ENCODE measurements at regions not wholly inside any gene's neighbourhood (a gene's known extent, or its start where the extent isn't known, plus 50 kb on each side); places are given as distances from the start of the nearest gene placed in this dataset.

DNA sequence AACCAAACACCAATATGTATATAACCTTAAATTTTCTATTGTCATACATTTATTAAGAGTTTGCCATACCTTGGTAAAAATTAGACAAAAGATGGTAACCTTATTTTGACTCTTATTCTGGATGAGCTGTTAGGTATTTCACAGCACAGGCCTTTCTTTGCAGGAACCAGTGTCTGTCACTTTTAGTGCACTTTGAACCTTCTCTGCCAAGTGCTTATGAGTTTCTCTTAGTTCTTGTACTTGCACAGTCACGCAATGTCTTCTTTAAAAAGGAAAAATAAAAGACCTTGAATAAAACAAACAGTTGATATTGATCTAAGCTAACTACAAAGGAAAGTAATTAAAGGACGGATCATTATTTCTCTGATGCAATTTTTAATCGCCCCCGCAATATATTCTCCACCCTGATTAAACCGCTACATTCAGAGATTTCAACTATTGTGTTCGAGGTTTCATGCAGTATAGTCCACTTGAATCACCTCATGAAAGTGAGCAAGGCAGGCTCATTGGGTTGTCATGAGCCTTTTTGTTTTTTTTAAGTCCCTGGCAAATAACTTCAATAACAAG lies 534.5 kb downstream of the KLF5 start:
- H3K4me1 ChIP-seq (ENCODE audit: control insufficient read depth, insufficient read depth, low read length): no peaks in the 10 kb centered on the region
- DNase-seq (no peak), ATAC-seq (no peak)
- H3K27ac ChIP-seq (ENCODE audit: low read length): no peak overlapping the region
- H3K27me3 ChIP-seq (ENCODE audit: control insufficient read depth, insufficient read depth): no peaks in the 10 kb centered on the region
- no peaks in the 10 kb centered on the region for H3K9me3 ChIP-seq (ENCODE audit: control insufficient read depth, low read length)
- 90% methylated on average over 6 of the region's 6 CpGs for WGBS
- intact Hi-C loops (cut with DNase I): no loop called here
- H3K4me3 ChIP-seq (ENCODE audit: low read length): no peak overlapping the region

DNA sequence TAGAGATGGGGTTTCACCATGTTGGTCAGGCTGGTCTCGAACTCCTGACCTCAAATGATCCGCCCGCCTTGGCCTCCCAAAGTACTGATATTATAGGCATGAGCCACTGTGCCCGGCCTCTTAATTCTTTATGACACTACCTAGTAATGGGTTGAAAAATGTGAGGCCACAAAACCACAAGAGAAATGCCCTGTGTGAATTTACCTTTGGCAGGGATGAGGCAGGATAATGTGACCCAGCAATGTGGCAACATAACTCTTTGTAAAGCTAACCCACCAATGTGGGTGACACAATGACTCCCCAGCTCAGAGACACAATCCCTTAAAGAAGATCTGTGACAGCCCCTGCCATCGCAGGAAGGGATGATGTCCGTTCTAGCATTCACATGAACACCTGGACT lies 533.1 kb downstream of the KLF5 start:
- Histone ChIP-seq H3K27me3 (ENCODE audit: control insufficient read depth, insufficient read depth) (no peaks in the 10 kb centered on the region), H3K4me1 (ENCODE audit: control insufficient read depth, insufficient read depth, low read length) (no peaks in the 10 kb centered on the region), H3K4me3 (ENCODE audit: low read length) (no peak overlapping the region), H3K27ac (ENCODE audit: low read length) (no peak overlapping the region), H3K9me3 (ENCODE audit: control insufficient read depth, low read length) (no peaks in the 10 kb centered on the region)
- ATAC-seq: no peak
- DNase-seq: no peak
- intact Hi-C loops (cut with DNase I): no loop called here
- WGBS: 95% methylated on average over 6 of the region's 6 CpGs

DNA sequence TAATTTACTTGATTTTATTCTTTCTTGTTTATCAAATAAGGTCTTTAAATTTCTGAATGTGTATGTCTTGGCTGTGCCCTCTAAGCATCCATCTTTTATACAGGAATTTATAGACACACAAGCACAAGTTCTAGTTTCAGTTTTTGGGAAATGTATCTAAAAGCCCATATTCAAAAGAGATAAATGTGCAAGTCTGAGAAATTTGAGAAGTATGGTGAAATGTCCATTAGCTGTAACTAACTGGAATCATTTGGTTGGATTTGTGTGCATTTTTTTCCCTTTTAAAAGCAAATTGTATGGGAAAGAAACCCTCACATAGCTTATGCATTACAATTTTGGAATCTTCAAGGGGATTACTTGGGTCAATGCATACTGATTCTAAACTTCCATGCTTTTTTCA lies 532.0 kb downstream of the KLF5 start:
- intact Hi-C loops (cut with DNase I): no loop called here
- Histone ChIP-seq H3K4me1 (ENCODE audit: control insufficient read depth, insufficient read depth, low read length) (no peaks in the 10 kb centered on the region), H3K9me3 (ENCODE audit: control insufficient read depth, low read length) (no peaks in the 10 kb centered on the region), H3K27ac (ENCODE audit: low read length) (no peak overlapping the region), H3K27me3 (ENCODE audit: control insufficient read depth, insufficient read depth) (no peaks in the 10 kb centered on the region), H3K4me3 (ENCODE audit: low read length) (no peak overlapping the region)
- ATAC-seq (no peak), DNase-seq (no peak)

DNA sequence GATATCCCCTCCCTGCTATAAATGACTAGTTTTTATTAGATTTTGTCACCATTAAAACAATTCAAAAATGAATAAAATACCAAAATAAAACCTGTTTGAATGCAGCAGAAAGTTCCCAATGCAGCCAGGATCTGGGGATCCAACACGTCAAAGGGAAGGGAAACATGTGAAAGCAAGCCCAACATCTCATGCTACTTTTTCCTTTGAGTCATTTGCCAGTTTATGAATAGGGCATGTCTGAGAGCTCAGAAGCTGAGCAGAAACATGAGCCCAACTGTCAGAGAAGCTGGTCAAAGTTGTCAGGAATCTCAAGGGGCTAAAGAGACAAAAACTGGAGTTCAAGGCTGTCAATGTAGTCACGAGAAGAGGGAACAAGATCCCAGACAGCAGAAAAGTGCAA lies 526.4 kb downstream of the KLF5 start:
- ATAC-seq: no peak
- DNase-seq: no peak
- H3K4me3 ChIP-seq (ENCODE audit: low read length): no peak overlapping the region
- WGBS: 83% methylated on average over 2 of the region's 2 CpGs
- intact Hi-C loops (cut with DNase I): no loop called here
- no peak overlapping the region for H3K27ac ChIP-seq (ENCODE audit: low read length)
- no peaks in the 10 kb centered on the region for H3K4me1 ChIP-seq (ENCODE audit: control insufficient read depth, insufficient read depth, low read length)
- peaks cover 2% of the 10 kb centered on the region for H3K9me3 ChIP-seq (ENCODE audit: control insufficient read depth, low read length)
- no peaks in the 10 kb centered on the region for H3K27me3 ChIP-seq (ENCODE audit: control insufficient read depth, insufficient read depth)

DNA sequence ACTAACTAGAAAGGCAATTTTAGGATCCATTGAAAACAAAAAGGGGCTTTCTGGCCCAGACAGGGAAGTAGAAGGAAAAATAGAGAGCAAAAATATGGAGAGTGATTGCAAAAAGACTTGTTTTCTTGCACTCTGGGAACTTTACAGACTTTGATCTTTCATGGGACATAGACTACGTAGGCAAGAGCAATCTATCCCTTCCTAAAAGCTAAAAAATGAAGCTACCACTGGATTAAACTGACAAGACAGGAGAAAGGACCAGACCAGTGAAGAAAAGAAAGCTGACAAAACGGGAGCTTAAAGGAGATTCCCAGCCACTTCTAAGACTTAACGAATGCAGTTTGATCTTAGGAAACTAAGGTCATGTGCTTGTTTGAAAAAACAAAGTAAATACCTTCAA lies 524.5 kb downstream of the KLF5 start:
- no peak for DNase-seq

DNA sequence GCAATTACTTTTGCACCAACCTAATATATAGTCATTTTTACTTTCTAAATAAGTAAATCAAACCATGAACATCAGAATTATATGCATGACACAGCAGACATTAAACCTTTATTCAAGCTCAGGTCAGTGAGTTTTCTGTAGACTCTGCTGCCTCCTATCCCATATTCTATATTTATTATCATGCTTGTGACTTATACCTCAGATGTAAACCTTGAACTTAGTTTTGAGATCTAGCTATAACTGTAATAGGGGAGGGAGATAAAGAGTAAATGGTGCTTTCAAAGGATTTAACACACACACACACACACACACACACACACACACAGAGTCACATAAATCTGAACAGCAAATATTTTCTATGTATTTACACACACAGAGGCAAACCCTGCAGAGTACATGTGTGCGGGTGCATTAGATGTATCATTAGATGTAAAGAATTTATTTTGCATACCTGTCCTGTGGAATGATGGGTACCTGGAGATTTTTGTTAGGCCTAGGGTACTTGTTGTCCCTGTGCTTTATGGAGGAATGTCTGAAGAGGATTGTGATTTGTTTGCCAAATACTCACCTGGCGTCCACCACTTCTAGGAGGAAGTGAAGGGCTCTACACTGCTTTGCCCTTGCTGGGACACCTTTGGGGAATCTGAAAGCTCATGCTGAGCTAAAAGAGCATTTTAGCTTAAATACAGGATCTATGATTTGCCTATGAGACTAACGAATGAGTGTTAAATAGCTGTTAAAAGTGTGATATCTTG lies 521.9 kb downstream of the KLF5 start:
- Histone ChIP-seq H3K4me1 (ENCODE audit: control insufficient read depth, insufficient read depth, low read length) (no peaks in the 10 kb centered on the region), H3K4me3 (ENCODE audit: low read length) (no peak overlapping the region), H3K27ac (ENCODE audit: low read length) (no peak overlapping the region), H3K9me3 (ENCODE audit: control insufficient read depth, low read length) (peaks cover 2% of the 10 kb centered on the region), H3K27me3 (ENCODE audit: control insufficient read depth, insufficient read depth) (no peaks in the 10 kb centered on the region)
- intact Hi-C loops (cut with DNase I): no loop called here
- 81% methylated on average over 3 of the region's 3 CpGs for WGBS
- DNase-seq (no peak), ATAC-seq (no peak)

More for the DNA sequence above, 524.5 kb downstream of the KLF5 start:
- 73% methylated on average over 3 of the region's 3 CpGs for WGBS
- Histone ChIP-seq H3K4me1 (ENCODE audit: control insufficient read depth, insufficient read depth, low read length) (no peaks in the 10 kb centered on the region), H3K9me3 (ENCODE audit: control insufficient read depth, low read length) (peaks cover 2% of the 10 kb centered on the region), H3K27ac (ENCODE audit: low read length) (no peak overlapping the region), H3K27me3 (ENCODE audit: control insufficient read depth, insufficient read depth) (no peaks in the 10 kb centered on the region), H3K4me3 (ENCODE audit: low read length) (no peak overlapping the region)
- intact Hi-C loops (cut with DNase I): no loop called here
- ATAC-seq: no peak

DNA sequence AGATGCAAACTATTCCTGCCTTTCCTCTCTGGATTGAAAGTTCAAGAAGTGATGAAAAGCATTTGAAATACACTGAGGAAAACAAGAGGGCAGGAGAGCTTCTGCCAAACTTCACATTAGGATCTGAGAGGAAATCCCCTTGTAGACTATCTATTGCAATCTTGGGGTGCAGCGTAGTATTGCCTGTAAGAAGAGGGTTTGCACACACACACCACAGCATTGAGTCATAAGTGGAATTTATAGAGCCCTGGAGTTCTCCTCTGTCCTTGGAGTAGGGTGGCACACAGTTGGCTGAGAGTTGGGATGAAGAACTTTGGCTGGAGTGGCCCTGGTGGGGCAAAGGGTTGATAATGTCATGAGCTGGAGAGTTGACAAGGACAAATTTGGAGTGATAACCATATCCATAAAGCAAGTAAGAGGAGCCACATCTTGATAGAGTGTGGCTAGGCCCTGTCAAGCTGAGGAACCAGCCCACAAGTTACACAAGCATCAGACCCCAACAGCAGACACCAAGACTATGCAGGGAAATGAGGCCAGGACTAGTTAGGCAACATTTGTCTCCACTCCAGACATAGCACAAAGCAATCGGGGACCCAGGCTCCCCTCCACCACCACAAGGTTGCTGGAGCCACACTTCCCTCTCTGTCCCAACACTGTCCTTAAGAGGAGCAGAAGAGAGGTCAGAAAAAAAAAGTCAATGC lies 520.9 kb downstream of the KLF5 start:
- H3K27ac ChIP-seq (ENCODE audit: low read length): no peak overlapping the region
- H3K4me3 ChIP-seq (ENCODE audit: low read length): no peak overlapping the region
- 66% methylated on average over 2 of the region's 2 CpGs for WGBS
- H3K27me3 ChIP-seq (ENCODE audit: control insufficient read depth, insufficient read depth): no peaks in the 10 kb centered on the region
- DNase-seq: no peak
- peak; percentile 42 to 66 for ATAC-seq
- intact Hi-C loops (cut with DNase I): no loop called here
- H3K4me1 ChIP-seq (ENCODE audit: control insufficient read depth, insufficient read depth, low read length): no peaks in the 10 kb centered on the region
- H3K9me3 ChIP-seq (ENCODE audit: control insufficient read depth, low read length): no peaks in the 10 kb centered on the region

DNA sequence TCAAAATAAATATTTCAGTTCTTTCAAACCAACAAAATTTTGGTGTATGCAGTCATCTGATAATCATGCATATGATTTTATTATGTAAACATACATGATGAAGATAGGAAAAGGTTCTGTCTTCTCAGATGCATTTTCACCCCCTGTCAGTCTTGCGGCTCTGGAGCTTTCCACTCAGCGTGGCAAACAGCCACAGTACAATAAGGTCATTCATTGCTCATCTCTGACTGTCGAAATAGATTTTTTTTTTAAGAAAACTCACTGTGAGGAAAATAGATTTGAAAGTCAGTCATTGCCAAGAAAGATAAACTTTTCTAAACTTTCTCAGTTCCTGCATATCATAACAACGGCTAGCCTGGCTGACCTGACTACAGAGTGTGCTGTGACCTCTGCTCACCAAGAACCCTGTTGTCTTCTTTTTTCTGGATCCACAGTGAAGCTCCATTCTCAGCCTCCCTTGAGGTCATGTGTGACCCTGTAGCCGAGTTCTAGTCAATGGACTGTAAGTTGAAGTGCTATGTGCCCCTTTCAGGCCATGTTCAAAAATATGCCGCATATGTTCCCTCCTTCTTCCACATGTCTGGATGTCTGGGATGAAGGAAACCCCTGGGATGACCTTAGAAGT lies 519.6 kb downstream of the KLF5 start:
- no peaks in the 10 kb centered on the region for H3K9me3 ChIP-seq (ENCODE audit: control insufficient read depth, low read length)
- no peak overlapping the region for H3K27ac ChIP-seq (ENCODE audit: low read length)
- peak; percentile 35 to 59 for ATAC-seq
- no peaks in the 10 kb centered on the region for H3K27me3 ChIP-seq (ENCODE audit: control insufficient read depth, insufficient read depth)
- intact Hi-C loops (cut with DNase I): no loop called here
- WGBS: 48% methylated on average over 6 of the region's 6 CpGs
- H3K4me1 ChIP-seq (ENCODE audit: control insufficient read depth, insufficient read depth, low read length): no peaks in the 10 kb centered on the region
- DNase-seq: peak in 1 of 3 donors; percentile 16
- H3K4me3 ChIP-seq (ENCODE audit: low read length): no peak overlapping the region

DNA sequence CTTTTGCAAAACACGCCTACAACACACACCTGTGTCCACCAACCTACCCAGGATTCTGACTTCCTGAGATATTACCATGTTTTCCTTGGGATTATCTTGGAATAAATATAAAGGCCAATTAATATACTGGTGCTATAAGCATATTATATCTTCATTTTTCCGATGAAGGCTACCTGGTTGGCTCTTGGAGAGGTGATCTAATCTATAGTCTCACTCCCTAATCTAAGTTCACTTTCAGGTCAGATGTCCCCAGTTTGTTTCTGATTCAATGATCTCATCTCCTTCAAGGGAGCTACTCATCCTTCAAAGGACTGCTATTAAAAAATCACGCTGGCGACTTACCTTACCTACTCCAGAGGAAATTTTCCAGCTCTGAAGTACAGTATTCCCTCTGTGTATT lies 517.5 kb downstream of the KLF5 start:
- Histone ChIP-seq H3K27me3 (ENCODE audit: control insufficient read depth, insufficient read depth) (no peaks in the 10 kb centered on the region), H3K4me3 (ENCODE audit: low read length) (no peak overlapping the region), H3K9me3 (ENCODE audit: control insufficient read depth, low read length) (no peaks in the 10 kb centered on the region), H3K27ac (ENCODE audit: low read length) (no peak overlapping the region), H3K4me1 (ENCODE audit: control insufficient read depth, insufficient read depth, low read length) (no peaks in the 10 kb centered on the region)
- DNase-seq (no peak), ATAC-seq (no peak)
- 89% methylated on average over 4 of the region's 4 CpGs for WGBS
- intact Hi-C loops (cut with DNase I): no loop called here

DNA sequence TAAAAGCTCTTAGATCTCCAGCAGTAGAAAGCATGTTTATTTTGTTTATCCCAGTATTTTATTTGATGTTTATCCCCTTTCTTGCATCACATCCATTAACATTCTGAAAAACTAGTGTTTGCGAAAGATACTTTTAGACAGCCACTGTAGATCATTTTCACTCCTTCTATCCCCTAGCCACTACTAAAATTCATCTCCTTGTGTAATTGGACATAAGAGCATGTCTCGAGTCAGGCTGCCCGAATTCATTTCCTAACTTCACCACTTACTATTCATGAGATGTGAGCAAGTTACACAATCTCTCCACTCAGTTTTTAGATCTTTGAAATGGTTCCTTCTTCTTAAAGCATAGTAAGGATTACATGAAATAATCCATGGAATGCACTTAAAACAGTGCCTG lies 514.0 kb downstream of the KLF5 start:
- no peaks in the 10 kb centered on the region for H3K4me1 ChIP-seq (ENCODE audit: control insufficient read depth, insufficient read depth, low read length)
- H3K27ac ChIP-seq (ENCODE audit: low read length): no peak overlapping the region
- DNase-seq (no peak), ATAC-seq (no peak)
- H3K9me3 ChIP-seq (ENCODE audit: control insufficient read depth, low read length): no peaks in the 10 kb centered on the region
- H3K27me3 ChIP-seq (ENCODE audit: control insufficient read depth, insufficient read depth): no peaks in the 10 kb centered on the region
- intact Hi-C loops (cut with DNase I): no loop called here
- WGBS: 48% methylated on average over 3 of the region's 3 CpGs
- no peak overlapping the region for H3K4me3 ChIP-seq (ENCODE audit: low read length)

DNA sequence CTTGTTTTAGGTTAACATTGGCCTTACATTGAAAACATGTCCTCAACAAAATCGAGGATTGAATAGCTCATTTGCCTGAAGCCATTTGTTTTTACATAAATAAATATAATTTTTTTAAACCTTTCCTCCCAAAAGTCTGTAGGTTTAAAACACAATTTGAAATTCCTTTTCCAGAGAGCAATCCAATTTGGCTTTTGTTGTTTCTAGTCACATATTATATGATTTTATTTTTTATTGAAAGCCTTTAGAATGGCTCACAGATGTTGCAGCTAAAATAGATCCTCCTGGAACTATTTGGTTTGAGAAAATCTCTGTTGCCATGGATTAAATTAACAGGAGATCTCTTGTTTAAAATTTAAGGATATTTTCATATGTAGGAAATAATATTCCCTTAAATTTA lies 512.6 kb downstream of the KLF5 start:
- ATAC-seq (no peak), DNase-seq (no peak)
- H3K4me1 ChIP-seq (ENCODE audit: control insufficient read depth, insufficient read depth, low read length): no peaks in the 10 kb centered on the region
- H3K4me3 ChIP-seq (ENCODE audit: low read length): no peak overlapping the region
- H3K27ac ChIP-seq (ENCODE audit: low read length): no peak overlapping the region
- H3K27me3 ChIP-seq (ENCODE audit: control insufficient read depth, insufficient read depth): no peaks in the 10 kb centered on the region
- intact Hi-C loops (cut with DNase I): no loop called here
- H3K9me3 ChIP-seq (ENCODE audit: control insufficient read depth, low read length): no peaks in the 10 kb centered on the region
- WGBS: 47% methylated on average over 1 of the region's 1 CpG

All from right cardiac atrium (tissue), 5 donors.